ENCODE measurements at regions not wholly inside any gene's neighbourhood (a gene's known extent, or its start where the extent isn't known, plus 50 kb on each side); places are given as distances from the start of the nearest gene placed in this dataset.

GRCh38 chr17:36823850-36824677, 113.2 kb upstream of the LHX1 start:
- H3K4me1 ChIP-seq: peaks cover 0 to 9% (median 6%) of the 10 kb centered on the region in 10 experiments; a peak in 6 of 20 replicates
- peak overlapping the region in 3 of 11 experiments; percentile 6 to 29 (median 8); a peak in 3 of 22 replicates for H3K4me2 ChIP-seq
- no peak overlapping the region for H3K4me3 ChIP-seq

GRCh38 chr17:36824678-36825101, 112.6 kb upstream of the LHX1 start:
- Histone ChIP-seq H3K4me3 (no peak overlapping the region), H3K27me3 (no peaks in the 10 kb centered on the region), H3K9me3 (replicated peaks in 1 of 11) (no peaks in the 10 kb centered on the region), H3K36me3 (no peaks in the 10 kb centered on the region), H3K4me2 (no peak overlapping the region), H3K9ac (no peak overlapping the region), H3K27ac (no peak overlapping the region), H3K4me1 (peaks cover 0 to 9% (median 6%) of the 10 kb centered on the region in 10 experiments; a peak in 6 of 20 replicates), H4K20me1 (no peaks in the 10 kb centered on the region; a peak in 1 of 22 replicates)
- TF ChIP-seq Cebpa-rat (IDR thresholded peaks at IDR 0.05): no peak

More at GRCh38 chr17:36823850-36824677, 113.2 kb upstream of the LHX1 start:
- no peak overlapping the region for H3K27ac ChIP-seq
- no peaks in the 10 kb centered on the region for H3K9me3 ChIP-seq (replicated peaks in 1 of 11)
- no peaks in the 10 kb centered on the region; a peak in 1 of 22 replicates for H4K20me1 ChIP-seq
- no peak for TF ChIP-seq Cebpa-rat (IDR thresholded peaks at IDR 0.05)
- no peaks in the 10 kb centered on the region for H3K27me3 ChIP-seq
- 0 out of 22 replicates have a peak overlapping the region, but pooled peaks of 1 of the 11 experiments have one; percentile 17 for H3K9ac ChIP-seq
- H3K36me3 ChIP-seq: no peaks in the 10 kb centered on the region

- H3K4me2 ChIP-seq: no peak overlapping the region
- no peak overlapping the region for H3K4me3 ChIP-seq
- H3K27ac ChIP-seq: no peak overlapping the region
- no peaks in the 10 kb centered on the region for H3K36me3 ChIP-seq
- TF ChIP-seq Cebpa-rat (IDR thresholded peaks at IDR 0.05): no peak
- no peaks in the 10 kb centered on the region for H3K9me3 ChIP-seq (replicated peaks in 1 of 11)
- H4K20me1 ChIP-seq: no peaks in the 10 kb centered on the region; a peak in 1 of 22 replicates
- no peak overlapping the region for H3K9ac ChIP-seq
- H3K27me3 ChIP-seq: no peaks in the 10 kb centered on the region
- H3K4me1 ChIP-seq: peaks cover 0 to 9% (median 6%) of the 10 kb centered on the region in 10 experiments; a peak in 6 of 20 replicates
Observed at GRCh38 chr17:36825113-36825512, 112.2 kb upstream of the LHX1 start.

GRCh38 chr17:36825521-36825920, 111.8 kb upstream of the LHX1 start:
- Histone ChIP-seq H3K27me3 (no peaks in the 10 kb centered on the region), H3K27ac (no peak overlapping the region), H3K9ac (no peak overlapping the region), H3K36me3 (no peaks in the 10 kb centered on the region), H3K4me1 (peaks cover 0 to 9% (median 6%) of the 10 kb centered on the region in 10 experiments; a peak in 6 of 20 replicates), H3K9me3 (replicated peaks in 1 of 11) (no peaks in the 10 kb centered on the region), H3K4me2 (no peak overlapping the region), H3K4me3 (no peak overlapping the region), H4K20me1 (no peaks in the 10 kb centered on the region; a peak in 1 of 22 replicates)
- no peak for TF ChIP-seq Cebpa-rat (IDR thresholded peaks at IDR 0.05)

GRCh38 chr17:36825951-36826350, 111.3 kb upstream of the LHX1 start:
- H3K36me3 ChIP-seq: no peaks in the 10 kb centered on the region
- no peak overlapping the region for H3K27ac ChIP-seq
- TF ChIP-seq Cebpa-rat (IDR thresholded peaks at IDR 0.05): no peak
- H3K4me3 ChIP-seq: no peak overlapping the region
- H4K20me1 ChIP-seq: no peaks in the 10 kb centered on the region; a peak in 1 of 22 replicates
- H3K4me2 ChIP-seq: no peak overlapping the region
- peaks cover 0 to 9% (median 6%) of the 10 kb centered on the region in 10 experiments; a peak in 6 of 20 replicates for H3K4me1 ChIP-seq
- no peak overlapping the region for H3K9ac ChIP-seq
- H3K27me3 ChIP-seq: no peaks in the 10 kb centered on the region
- no peaks in the 10 kb centered on the region for H3K9me3 ChIP-seq (replicated peaks in 1 of 11)

GRCh38 chr17:36827081-36827480, 110.2 kb upstream of the LHX1 start:
- Histone ChIP-seq H3K4me3 (no peak overlapping the region), H3K9ac (no peak overlapping the region), H3K27me3 (no peaks in the 10 kb centered on the region), H4K20me1 (no peaks in the 10 kb centered on the region; a peak in 1 of 22 replicates), H3K9me3 (replicated peaks in 1 of 11) (no peaks in the 10 kb centered on the region), H3K4me1 (peaks cover 0 to 9% (median 6%) of the 10 kb centered on the region in 10 experiments; a peak in 6 of 20 replicates), H3K4me2 (no peak overlapping the region), H3K36me3 (no peaks in the 10 kb centered on the region), H3K27ac (no peak overlapping the region)
- TF ChIP-seq Cebpa-rat (IDR thresholded peaks at IDR 0.05): no peak

- Histone ChIP-seq H3K27ac (no peak overlapping the region), H3K4me2 (no peak overlapping the region), H3K27me3 (no peaks in the 10 kb centered on the region), H3K9ac (no peak overlapping the region), H3K4me1 (no peaks in the 10 kb centered on the region), H3K9me3 (replicated peaks in 1 of 11) (no peaks in the 10 kb centered on the region), H4K20me1 (no peaks in the 10 kb centered on the region), H3K4me3 (no peak overlapping the region), H3K36me3 (no peaks in the 10 kb centered on the region)
- TF ChIP-seq Cebpa-rat (IDR thresholded peaks at IDR 0.05): no peak
Observed at GRCh38 chr17:36829676-36830075, 107.6 kb upstream of the LHX1 start.

- Histone ChIP-seq H3K27me3 (no peaks in the 10 kb centered on the region), H3K36me3 (no peaks in the 10 kb centered on the region), H3K4me3 (no peak overlapping the region), H4K20me1 (no peaks in the 10 kb centered on the region), H3K4me1 (peaks cover 0 to 5% (median 0%) of the 10 kb centered on the region in 10 experiments; a peak in 2 of 20 replicates), H3K9ac (no peak overlapping the region), H3K9me3 (replicated peaks in 1 of 11) (0 out of 22 replicates have a peak, but pooled peaks cover 0 to 5% (median 0%) of the 10 kb centered on the region in 11 experiments), H3K27ac (no peak overlapping the region), H3K4me2 (no peak overlapping the region)
- no peak for TF ChIP-seq Cebpa-rat (IDR thresholded peaks at IDR 0.05)
Observed at GRCh38 chr17:36833279-36833678, 104.0 kb upstream of the LHX1 start.

GRCh38 chr17:36835036-36835435, 102.2 kb upstream of the LHX1 start:
- H3K27ac ChIP-seq: no peak overlapping the region
- peaks cover 0 to 5% (median 0%) of the 10 kb centered on the region in 10 experiments; a peak in 2 of 20 replicates for H3K4me1 ChIP-seq
- H3K9ac ChIP-seq: no peak overlapping the region
- H4K20me1 ChIP-seq: no peaks in the 10 kb centered on the region
- TF ChIP-seq Cebpa-rat (IDR thresholded peaks at IDR 0.05): no peak
- H3K27me3 ChIP-seq: no peaks in the 10 kb centered on the region
- no peaks in the 10 kb centered on the region for H3K36me3 ChIP-seq
- 0 out of 22 replicates have a peak, but pooled peaks cover 0 to 5% (median 0%) of the 10 kb centered on the region in 11 experiments for H3K9me3 ChIP-seq (replicated peaks in 1 of 11)
- no peak overlapping the region for H3K4me2 ChIP-seq
- no peak overlapping the region for H3K4me3 ChIP-seq
